ENCODE measurements at regions not wholly inside any gene's neighbourhood (a gene's known extent, or its start where the extent isn't known, plus 50 kb on each side); places are given as distances from the start of the nearest gene placed in this dataset.

DNA sequence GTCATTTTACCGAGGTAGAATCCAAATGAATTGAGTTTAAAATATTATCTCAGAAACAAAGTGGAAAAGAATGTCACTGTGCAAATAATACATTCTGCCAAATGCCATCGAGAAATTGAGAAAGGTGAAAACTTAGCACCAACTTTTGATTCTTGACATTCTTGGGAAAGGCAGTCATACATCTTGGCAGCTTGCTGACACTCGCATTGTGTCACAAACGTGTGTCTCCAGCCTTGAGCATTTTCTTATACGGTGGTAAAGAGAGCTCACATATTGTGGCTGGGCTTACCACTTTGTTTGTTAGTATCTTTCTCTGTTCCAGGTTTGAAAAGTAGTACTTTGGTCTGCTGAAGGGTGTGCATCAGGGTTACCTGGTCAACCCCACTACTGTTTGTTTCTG, 1456.1 kb downstream of the BRINP3 start:
- TF ChIP-seq, protein P1, sequence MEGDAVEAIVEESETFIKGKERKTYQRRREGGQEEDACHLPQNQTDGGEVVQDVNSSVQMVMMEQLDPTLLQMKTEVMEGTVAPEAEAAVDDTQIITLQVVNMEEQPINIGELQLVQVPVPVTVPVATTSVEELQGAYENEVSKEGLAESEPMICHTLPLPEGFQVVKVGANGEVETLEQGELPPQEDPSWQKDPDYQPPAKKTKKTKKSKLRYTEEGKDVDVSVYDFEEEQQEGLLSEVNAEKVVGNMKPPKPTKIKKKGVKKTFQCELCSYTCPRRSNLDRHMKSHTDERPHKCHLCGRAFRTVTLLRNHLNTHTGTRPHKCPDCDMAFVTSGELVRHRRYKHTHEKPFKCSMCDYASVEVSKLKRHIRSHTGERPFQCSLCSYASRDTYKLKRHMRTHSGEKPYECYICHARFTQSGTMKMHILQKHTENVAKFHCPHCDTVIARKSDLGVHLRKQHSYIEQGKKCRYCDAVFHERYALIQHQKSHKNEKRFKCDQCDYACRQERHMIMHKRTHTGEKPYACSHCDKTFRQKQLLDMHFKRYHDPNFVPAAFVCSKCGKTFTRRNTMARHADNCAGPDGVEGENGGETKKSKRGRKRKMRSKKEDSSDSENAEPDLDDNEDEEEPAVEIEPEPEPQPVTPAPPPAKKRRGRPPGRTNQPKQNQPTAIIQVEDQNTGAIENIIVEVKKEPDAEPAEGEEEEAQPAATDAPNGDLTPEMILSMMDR (conservative IDR thresholded peaks at IDR 0.05) = no peak
- TF ChIP-seq EZH2 (IDR thresholded peaks at IDR 0.05; ENCODE audit: low read depth) = no peak

Data from PC-9 (cell line).